IMR-90 (cell line): ENCODE measurements at regions not wholly inside any gene's neighbourhood (a gene's known extent, or its start where the extent isn't known, plus 50 kb on each side); places are given as distances from the start of the nearest gene placed in this dataset.
A peak's percentile ranks its signal among the peaks of the same experiment; 100 is the strongest.

Experiments
- ATAC-seq: fragments of 200-7000 bp; cut with Tn5 transposase; 2 replicates; pipeline ENCODE4 v1.9.1; 2020; ENCODE audit warnings: low read depth, mild to moderate bottlenecking, moderate library complexity
- BruUV-seq: library from RNA; stranded (reverse); fragments of 400-500 nt; replicated peaks from 2 replicates; lab custom pipeline; 2021; lab: Mats Ljungman, UMichigan
- CTCF ChIA-PET: fragments of 300-600 bp; formaldehyde crosslinking; extraction: SDS; loops from one replicate; lab custom pipeline; 2021; ENCODE audit warnings: antibody characterized with exemption; lab: Yijun Ruan, JAX
- POLR2A ChIA-PET: fragments of 300-600 bp; sonication (Branson Sonifier 250); formaldehyde crosslinking; loops from one replicate; lab custom pipeline; 2022; ENCODE audit warnings: antibody characterized with exemption; ENCODE audit not compliant: unreplicated experiment; lab: Charles Lee
- DNase-seq: peaks from one replicate; pipeline ENCODE4 v3.0.0; 2013
- H2AFZ ChIP-seq: replicated peaks from 2 replicates; pipeline ENCODE3; 2013; ENCODE audit warnings: low read length, mild to moderate bottlenecking; ENCODE audit not compliant: poor library complexity
- H2AK5ac ChIP-seq: 2 replicates; pipeline ENCODE4 v1.6.1; 2013; ENCODE audit warnings: low read depth, low read length, inconsistent platforms
- H2AK9ac ChIP-seq: replicated peaks from 2 replicates; pipeline ENCODE3; 2013; ENCODE audit warnings: mild to moderate bottlenecking, low read depth, low read length, moderate library complexity; ENCODE audit not compliant: poor library complexity
- H2BK120ac ChIP-seq: 2 replicates; pipeline ENCODE4 v1.6.1; 2013; ENCODE audit warnings: low read depth, low read length, inconsistent platforms
- H2BK15ac ChIP-seq: 3 replicates; pipeline ENCODE4 v1.6.1; 2013; ENCODE audit warnings: low read depth, low read length, inconsistent platforms
- H2BK20ac ChIP-seq: 2 replicates; pipeline ENCODE4 v1.6.1; 2013; ENCODE audit warnings: low read depth, mild to moderate bottlenecking, inconsistent platforms, low read length, moderate library complexity
- H2BK5ac ChIP-seq: 2 replicates; pipeline ENCODE4 v1.6.1; 2013; ENCODE audit warnings: mild to moderate bottlenecking, low read depth, low read length, inconsistent platforms; ENCODE audit not compliant: poor library complexity, severe bottlenecking
- H3K14ac ChIP-seq: replicated peaks from 2 replicates; pipeline ENCODE4 v1.6.1; 2013; ENCODE audit warnings: low read depth, low read length, inconsistent platforms
- H3K18ac ChIP-seq: 2 replicates; pipeline ENCODE4 v1.6.1; 2013; ENCODE audit warnings: low read depth, low read length, control low read depth
- H3K23ac ChIP-seq: 2 replicates; pipeline ENCODE4 v1.6.1; 2013; ENCODE audit warnings: low read depth, low read length, inconsistent platforms
- H3K27ac ChIP-seq: 2 replicates; pipeline ENCODE4 v1.5.1; 2013; ENCODE audit warnings: mild to moderate bottlenecking, control low read depth, low read length; ENCODE audit not compliant: insufficient read depth
- H3K27me3 ChIP-seq: 2 replicates; pipeline ENCODE4 v1.6.1; 2013; ENCODE audit warnings: low read length; ENCODE audit not compliant: control insufficient read depth, insufficient read depth
- H3K36me3 ChIP-seq: 2 replicates; pipeline ENCODE4 v1.6.1; 2013; ENCODE audit warnings: low read length, mixed read lengths; ENCODE audit not compliant: control insufficient read depth, insufficient read depth
- H3K4ac ChIP-seq: 2 replicates; pipeline ENCODE4 v1.6.1; 2013; ENCODE audit warnings: low read depth, low read length, inconsistent platforms
- H3K4me1 ChIP-seq: 2 replicates; pipeline ENCODE4 v1.6.1; 2013; ENCODE audit warnings: low read length, mixed read lengths; ENCODE audit not compliant: control insufficient read depth, insufficient read depth
- H3K4me2 ChIP-seq: 2 replicates; pipeline ENCODE4 v1.6.1; 2013; ENCODE audit warnings: low read depth, mild to moderate bottlenecking, control low read depth, low read length, moderate library complexity
- H3K4me3 ChIP-seq: 2 replicates; pipeline ENCODE4 v1.5.1; 2013; ENCODE audit warnings: low read depth, mild to moderate bottlenecking, control low read depth, low read length, moderate library complexity; ENCODE audit not compliant: insufficient read depth
- H3K56ac ChIP-seq: 2 replicates; pipeline ENCODE4 v1.6.1; 2013; ENCODE audit warnings: low read length, inconsistent platforms; ENCODE audit not compliant: insufficient read depth; ENCODE audit errors: extremely low read depth
- H3K79me1 ChIP-seq, 2 experiments: 2 replicates each; pipeline ENCODE4 v1.6.1; 2013; ENCODE audit warnings: low read length in 2 of 2, inconsistent platforms in 1 of 2, low read depth in 1 of 2
- H3K9ac ChIP-seq: 2 replicates; pipeline ENCODE4 v1.6.1; 2013; ENCODE audit warnings: low read depth, low read length, control low read depth
- H3K9me1 ChIP-seq: 2 replicates; pipeline ENCODE4 v1.6.1; 2013; ENCODE audit warnings: low read length, inconsistent platforms; ENCODE audit not compliant: insufficient read depth
- H3K9me3 ChIP-seq: 2 replicates; pipeline ENCODE4 v1.6.1; 2013; ENCODE audit warnings: low read length; ENCODE audit not compliant: control insufficient read depth, insufficient read depth
- H4K20me1 ChIP-seq: 2 replicates; pipeline ENCODE4 v1.6.1; 2013; ENCODE audit warnings: low read length, inconsistent platforms; ENCODE audit not compliant: insufficient read depth
- H4K5ac ChIP-seq: 2 replicates; pipeline ENCODE4 v1.6.1; 2013; ENCODE audit warnings: mild to moderate bottlenecking, low read depth, low read length, control low read depth
- H4K8ac ChIP-seq, 2 experiments: 2 replicates each; pipeline ENCODE4 v1.6.1; 2013; ENCODE audit warnings: low read depth in 2 of 2, low read length in 2 of 2, control low read depth in 1 of 2, inconsistent platforms in 1 of 2
- H4K91ac ChIP-seq: 2 replicates; pipeline ENCODE4 v1.6.1; 2013; ENCODE audit warnings: low read depth, low read length, inconsistent platforms; ENCODE audit not compliant: insufficient read depth
- BHLHE40 ChIP-seq: fragments of 150-350 bp; IDR thresholded peaks from 2 replicates; pipeline ENCODE4 v1.6.1; 2016; ENCODE audit warnings: mild to moderate bottlenecking, low read depth, low read length
- CEBPB ChIP-seq: IDR thresholded peaks from 2 replicates; pipeline ENCODE4 v1.6.1; 2012; ENCODE audit warnings: low read depth, low read length, improper control_type of control experiment
- CHD1 ChIP-seq: IDR thresholded peaks from 2 replicates; pipeline ENCODE4 v1.6.1; 2012; ENCODE audit warnings: low read depth, low read length, improper control_type of control experiment
- CTCF ChIP-seq: conservative IDR thresholded peaks from 2 replicates; pipeline ENCODE4 v1.5.1; 2012; ENCODE audit warnings: mild to moderate bottlenecking, low read depth, low read length, improper control_type of control experiment
- ELK1 ChIP-seq: fragments of 150-350 bp; IDR thresholded peaks from 2 replicates; pipeline ENCODE4 v1.6.1; 2016; ENCODE audit warnings: low read depth, mild to moderate bottlenecking, low read length, moderate library complexity, borderline replicate concordance
- FOS ChIP-seq: fragments of 150-350 bp; IDR thresholded peaks from 2 replicates; pipeline ENCODE4 v1.6.1; 2016; ENCODE audit warnings: low read depth, low read length
- MAFK ChIP-seq: IDR thresholded peaks from 2 replicates; pipeline ENCODE4 v1.6.1; 2012; ENCODE audit warnings: low read depth, low read length, improper control_type of control experiment
- MAZ ChIP-seq: IDR thresholded peaks from 2 replicates; pipeline ENCODE4 v1.6.1; 2012; ENCODE audit warnings: low read depth, mild to moderate bottlenecking, low read length, improper control_type of control experiment, moderate library complexity, borderline replicate concordance
- MXI1 ChIP-seq: IDR thresholded peaks from 2 replicates; pipeline ENCODE4 v1.6.1; 2012; ENCODE audit warnings: low read depth, mild to moderate bottlenecking, low read length, moderate library complexity, borderline replicate concordance
- NFE2L2 ChIP-seq: fragments of 150-350 bp; IDR thresholded peaks from 2 replicates; pipeline ENCODE4 v1.6.1; 2016; ENCODE audit warnings: low read depth, mild to moderate bottlenecking, low read length
- POLR2A ChIP-seq: IDR thresholded peaks from 2 replicates; pipeline ENCODE4 v1.6.1; 2012; ENCODE audit warnings: mild to moderate bottlenecking, low read depth, low read length
- RAD21 ChIP-seq: IDR thresholded peaks from 2 replicates; pipeline ENCODE4 v1.6.1; 2012; ENCODE audit warnings: low read length, improper control_type of control experiment
- RCOR1 ChIP-seq: IDR thresholded peaks from 2 replicates; pipeline ENCODE4 v1.6.1; 2012; ENCODE audit warnings: mild to moderate bottlenecking, low read length, improper control_type of control experiment; ENCODE audit not compliant: insufficient replicate concordance
- RFX5 ChIP-seq: IDR thresholded peaks from 2 replicates; pipeline ENCODE4 v1.8.0; 2012; ENCODE audit warnings: low read depth, mild to moderate bottlenecking, low read length, moderate library complexity
- SMC3 ChIP-seq: fragments of 150-350 bp; IDR thresholded peaks from 2 replicates; pipeline ENCODE4 v1.6.1; 2016; ENCODE audit warnings: low read depth, mild to moderate bottlenecking, antibody characterized with exemption, low read length, moderate library complexity
- USF2 ChIP-seq: fragments of 150-350 bp; IDR thresholded peaks from 2 replicates; pipeline ENCODE4 v1.6.1; 2017; ENCODE audit warnings: mild to moderate bottlenecking, antibody characterized with exemption, low read length, low read depth
- WGBS, 2 experiments: methylation state at CpG; one replicate each; pipeline versions ENCODE4 v1.1.5 to v1.1.7; 2013; ENCODE audit warnings: missing lambda C conversion rate in 2 of 2; ENCODE audit not compliant: insufficient read length in 1 of 2; ENCODE audit errors: extremely low coverage in 2 of 2; 5-methylcytosine and 5-hydroxymethylcytosine counted together
- dilution Hi-C: fragments of 300-500 bp; cut with HindIII; formaldehyde crosslinking; loops from one replicate; pipeline ENCODE4 v1.14.3; 2018; ENCODE audit warnings: low sequenced_read_pairs; ENCODE audit not compliant: unreplicated experiment
- in situ Hi-C: fragments of 300-500 bp; cut with MboI; formaldehyde crosslinking; loops from 3 replicates; pipeline ENCODE4 v1.14.3; 2019; ENCODE audit warnings: low sequenced_read_pairs, inconsistent platforms, mixed read lengths
- intact Hi-C: fragments of 100-400 bp; cut with micrococcal nuclease; formaldehyde crosslinking; loops from 2 replicates; pipeline ENCODE4 v1.10.0; 2022

- Histone ChIP-seq H2AFZ (no peak overlapping the region), H2BK20ac (no peak overlapping the region), H4K20me1 (no peaks in the 10 kb centered on the region), H2BK5ac (no peak overlapping the region), H2BK15ac (no peak overlapping the region), H3K27ac (no peak overlapping the region), H3K14ac (0 out of 2 replicates have a peak overlapping the region, but pooled peaks have one; percentile 1), H4K5ac (no peak overlapping the region), H3K4me3 (no peak overlapping the region), H2AK5ac (no peak overlapping the region), H4K8ac (no peak overlapping the region), H4K91ac (no peak overlapping the region), H3K9me1 (peaks cover 4% of the 10 kb centered on the region; the same call in 1 of the 2 replicates), H3K23ac (no peak overlapping the region), H3K18ac (no peak overlapping the region), H3K9ac (no peak overlapping the region), H3K36me3 (no peaks in the 10 kb centered on the region), H3K27me3 (no peaks in the 10 kb centered on the region), H3K9me3 (no peaks in the 10 kb centered on the region), H3K4ac (no peak overlapping the region), H3K4me2 (no peak overlapping the region), H3K79me1 (peaks cover 27 to 29% of the 10 kb centered on the region in 2 experiments; a peak in 3 of 4 replicates), H2AK9ac (no peak overlapping the region), H3K56ac (no peak overlapping the region), H3K4me1 (peaks cover 5% of the 10 kb centered on the region), H2BK120ac (no peak overlapping the region)
- DNase-seq (peak; percentile 7), ATAC-seq (no peak)
- BruUV-seq = no TSS peak
- CTCF ChIA-PET = no interaction called here
- TF ChIP-seq RAD21 (no peak), CHD1 (no peak), FOS (no peak), RFX5 (no peak), MAFK (no peak), NFE2L2 (no peak), POLR2A (no peak), ELK1 (no peak), MAZ (no peak), MXI1 (no peak), SMC3 (no peak), CTCF (no peak), BHLHE40 (no peak), RCOR1 (no peak), CEBPB (no peak), USF2 (no peak)
- in situ Hi-C loops = no loop called here
- WGBS, 2 experiments = no CpG with 5 or more reads among the region's 2 CpGs
- intact Hi-C loops = no loop called here
- POLR2A ChIA-PET = no interaction called here
- dilution Hi-C loops = no loop called here
These were observed 114.9 kb upstream of the NHSL1 start for GRCh38 chr6:138614151-138614550.
